AG09319 (cell line): ENCODE measurements at regions not wholly inside any gene's neighbourhood (a gene's known extent, or its start where the extent isn't known, plus 50 kb on each side); places are given as distances from the start of the nearest gene placed in this dataset.
"Not testable (repeated sequence)": the region's sequence is repeated elsewhere in the genome, so short reads cannot be mapped to it uniquely, and the experiment has no call there.

Source experiments
- DNase-seq: peaks from one replicate; pipeline ENCODE4 v3.0.0-alpha.2; 2010; ENCODE audit warnings: low read depth; ENCODE audit errors: extremely low read depth
- TF ChIP-seq, protein P1 (sequence below): IDR thresholded peaks from 2 replicates; pipeline ENCODE4 v1.5.1; 2011; ENCODE audit warnings: low read depth, mild to moderate bottlenecking, inconsistent platforms, low read length, moderate library complexity

- no peak for DNase-seq
- TF ChIP-seq, protein P1, sequence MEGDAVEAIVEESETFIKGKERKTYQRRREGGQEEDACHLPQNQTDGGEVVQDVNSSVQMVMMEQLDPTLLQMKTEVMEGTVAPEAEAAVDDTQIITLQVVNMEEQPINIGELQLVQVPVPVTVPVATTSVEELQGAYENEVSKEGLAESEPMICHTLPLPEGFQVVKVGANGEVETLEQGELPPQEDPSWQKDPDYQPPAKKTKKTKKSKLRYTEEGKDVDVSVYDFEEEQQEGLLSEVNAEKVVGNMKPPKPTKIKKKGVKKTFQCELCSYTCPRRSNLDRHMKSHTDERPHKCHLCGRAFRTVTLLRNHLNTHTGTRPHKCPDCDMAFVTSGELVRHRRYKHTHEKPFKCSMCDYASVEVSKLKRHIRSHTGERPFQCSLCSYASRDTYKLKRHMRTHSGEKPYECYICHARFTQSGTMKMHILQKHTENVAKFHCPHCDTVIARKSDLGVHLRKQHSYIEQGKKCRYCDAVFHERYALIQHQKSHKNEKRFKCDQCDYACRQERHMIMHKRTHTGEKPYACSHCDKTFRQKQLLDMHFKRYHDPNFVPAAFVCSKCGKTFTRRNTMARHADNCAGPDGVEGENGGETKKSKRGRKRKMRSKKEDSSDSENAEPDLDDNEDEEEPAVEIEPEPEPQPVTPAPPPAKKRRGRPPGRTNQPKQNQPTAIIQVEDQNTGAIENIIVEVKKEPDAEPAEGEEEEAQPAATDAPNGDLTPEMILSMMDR = no peak
Observed at GRCh38 chr11:90699791-90700400, 477.0 kb upstream of the CHORDC1 start.

- DNase-seq = no peak
- TF ChIP-seq, protein P1 = no peak
Observed at GRCh38 chr11:90698238-90698637, 475.4 kb upstream of the CHORDC1 start.

DNA sequence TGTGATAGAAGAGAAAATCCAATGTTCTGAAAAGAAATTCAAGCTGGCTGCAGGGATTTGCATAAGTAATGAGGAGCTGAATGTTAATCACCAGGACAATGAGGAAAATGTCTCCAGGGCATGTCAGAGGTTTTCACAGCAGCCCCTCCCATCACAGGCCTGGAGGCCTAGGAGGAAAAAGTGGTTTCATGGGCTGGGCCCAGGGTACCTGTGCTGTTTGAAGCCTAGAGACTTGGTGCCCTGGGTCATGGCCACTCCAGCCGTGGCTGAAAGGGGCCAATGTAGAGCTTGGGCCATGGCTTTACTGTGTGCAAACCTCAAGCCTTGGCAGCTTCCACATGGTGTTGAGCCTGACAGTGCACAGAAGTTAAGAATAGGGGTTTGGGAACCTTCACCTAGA, 452.6 kb upstream of the CHORDC1 start:
- not testable (repeated sequence) for DNase-seq

DNA sequence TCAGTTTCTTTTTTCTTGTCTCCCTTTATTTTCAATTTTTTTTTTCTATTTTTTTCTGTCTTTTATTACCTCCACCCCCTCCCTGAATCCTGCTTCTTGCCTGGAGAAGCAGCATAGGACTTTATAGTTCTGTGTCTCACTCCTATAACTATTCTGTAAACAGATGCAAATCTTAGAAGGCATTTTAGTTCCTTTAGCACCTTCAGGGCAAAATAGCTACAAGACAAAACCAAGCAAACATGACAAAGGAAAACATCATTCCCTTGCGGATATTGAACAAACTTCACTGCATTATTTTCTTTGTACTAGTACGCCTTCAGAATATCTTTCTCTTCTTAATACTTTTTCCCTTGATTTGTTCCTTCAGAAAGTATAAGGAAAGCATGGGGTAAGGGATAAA, 446.2 kb upstream of the CHORDC1 start:
- no peak for DNase-seq
- TF ChIP-seq, protein P1 = no peak

DNA sequence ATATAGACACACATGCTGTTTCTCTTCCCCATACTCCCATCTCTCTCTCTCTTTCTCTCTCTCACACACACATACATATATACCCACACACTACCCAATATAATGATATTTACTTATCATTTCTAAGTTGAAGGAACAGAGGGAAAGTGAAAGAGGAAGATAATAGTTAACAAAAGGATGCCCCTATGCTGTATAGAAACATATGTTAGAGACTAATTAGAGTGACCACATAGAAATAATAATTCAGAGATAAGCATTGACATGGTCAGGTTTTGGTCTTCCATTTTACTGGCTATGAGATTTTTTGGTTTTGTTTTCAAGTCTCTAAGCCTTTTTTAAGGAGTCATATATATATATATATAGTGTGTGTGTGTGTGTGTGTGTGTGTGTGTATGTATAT, 445.7 kb upstream of the CHORDC1 start:
- TF ChIP-seq, protein P1 = no peak
- DNase-seq = no peak

DNA sequence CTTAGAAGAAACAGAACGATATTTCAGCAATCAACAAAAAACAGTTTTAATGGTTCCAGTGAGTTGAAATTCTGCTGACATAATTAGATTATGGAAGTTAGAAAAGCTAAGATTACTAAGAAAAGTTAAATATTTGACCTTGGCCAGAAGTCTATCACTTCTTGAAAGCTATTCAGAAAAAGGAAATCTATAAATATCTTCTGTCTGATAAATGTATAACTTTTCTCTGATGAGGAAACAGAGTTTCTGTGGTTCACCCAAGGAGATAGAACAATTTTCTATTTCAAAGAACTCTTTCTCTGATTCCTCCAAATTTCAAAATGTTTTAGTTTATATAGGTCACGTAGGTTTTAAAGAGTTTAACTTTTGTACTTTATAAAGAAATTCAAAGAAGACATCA, 438.4 kb upstream of the CHORDC1 start:
- TF ChIP-seq, protein P1 = no peak
- DNase-seq = no peak

GRCh38 chr11:90656171-90656570, 433.3 kb upstream of the CHORDC1 start:
- TF ChIP-seq, protein P1 = no peak
- DNase-seq = no peak

- TF ChIP-seq, protein P1 = no peak
- no peak for DNase-seq
Observed at GRCh38 chr11:90650153-90650552, 427.3 kb upstream of the CHORDC1 start.
